ENCODE measurements at regions not wholly inside any gene's neighbourhood (a gene's known extent, or its start where the extent isn't known, plus 50 kb on each side); places are given as distances from the start of the nearest gene placed in this dataset.
"Not testable (repeated sequence)": the region's sequence is repeated elsewhere in the genome, so short reads cannot be mapped to it uniquely, and the experiment has no call there.

DNA sequence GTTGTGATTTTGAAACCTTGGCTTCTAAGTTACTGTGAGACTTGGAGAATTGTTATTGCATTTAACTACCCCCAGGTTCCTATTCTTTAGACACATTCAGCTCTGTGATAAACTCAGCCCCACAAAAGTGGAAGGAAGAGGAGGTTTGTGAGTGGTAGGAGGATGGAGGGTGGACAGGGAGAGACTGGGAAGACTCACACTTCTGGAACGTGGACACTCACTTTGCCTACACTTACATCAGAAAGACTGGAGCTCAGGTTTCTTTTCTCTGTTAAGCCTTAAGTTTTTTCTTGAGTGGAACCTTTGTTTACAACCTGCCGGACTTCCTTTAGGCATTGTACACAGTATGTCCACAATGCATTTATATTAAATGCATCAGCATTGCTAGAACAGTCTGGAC lies 99.0 kb downstream of the AREG start:
- in situ Hi-C loops (cut with HindIII; ENCODE audit: low sequenced_read_pairs): loop anchor here (5.0 to 10.0 kb wide), 2 partner anchors 78 to 169 kb away; no protein-coding TSS in a partner anchor

DNA sequence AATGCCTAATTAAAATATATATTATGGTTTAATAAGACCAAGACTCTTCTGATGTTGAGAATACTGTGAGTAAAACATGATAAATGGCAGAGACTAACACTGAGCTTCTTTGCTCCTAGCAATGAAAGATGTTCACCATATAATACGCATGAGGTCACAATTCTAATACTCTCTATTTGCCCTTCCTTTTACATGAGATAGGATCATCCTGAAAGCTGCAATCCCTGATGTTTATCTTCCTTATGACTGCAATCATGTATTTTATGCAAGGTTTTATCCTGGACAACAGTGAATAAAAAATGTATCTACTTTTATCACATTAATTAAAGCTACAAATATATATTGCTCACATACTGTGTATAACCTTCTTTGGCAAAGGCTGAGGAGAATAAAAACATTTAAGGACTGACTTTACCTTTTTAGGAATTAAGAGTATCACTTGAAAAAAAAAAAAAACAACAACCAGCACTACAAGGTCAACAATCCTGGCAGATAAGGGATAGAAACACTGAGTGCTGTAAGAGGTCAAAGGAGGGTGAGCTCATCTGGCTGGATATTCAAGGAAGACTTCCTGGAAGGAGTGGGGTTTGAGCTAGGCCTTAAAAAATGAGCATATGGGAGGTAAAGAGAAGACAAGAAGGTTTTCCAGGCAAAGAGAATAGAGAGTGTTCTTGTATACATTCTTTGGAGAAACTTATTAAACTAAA lies 99.9 kb downstream of the AREG start:
- in situ Hi-C loops (cut with HindIII; ENCODE audit: low sequenced_read_pairs): loop anchor here (5.0 to 10.0 kb wide), 2 partner anchors 77 to 170 kb away; no protein-coding TSS in a partner anchor

DNA sequence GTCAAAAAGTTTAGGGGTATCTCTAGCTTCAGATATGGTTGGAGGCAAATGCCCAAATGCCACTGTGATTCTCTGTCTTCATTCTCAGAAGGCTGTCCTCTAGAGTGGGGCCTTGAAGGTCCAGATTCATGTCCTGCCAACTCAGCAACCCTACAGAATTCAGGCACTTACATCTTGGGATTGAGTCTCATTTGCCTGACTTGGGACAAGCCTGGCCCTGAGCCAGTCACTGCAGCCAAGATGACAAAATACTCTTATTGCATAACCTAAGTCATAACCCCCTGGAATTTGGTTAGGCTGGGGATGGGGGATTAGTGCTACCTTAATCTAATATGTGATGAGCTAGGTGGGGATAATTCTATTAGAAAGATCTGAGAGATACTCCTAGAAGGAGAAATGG lies 100.5 kb downstream of the AREG start:
- in situ Hi-C loops (cut with HindIII; ENCODE audit: low sequenced_read_pairs): loop anchor here (10.0 kb wide), 1 partner anchor 171 kb away; no protein-coding TSS in a partner anchor

GRCh38 chr4:74546057-74546456 lies 101.1 kb downstream of the AREG start:
- in situ Hi-C loops (cut with HindIII; ENCODE audit: low sequenced_read_pairs): loop anchor here (10.0 kb wide), 1 partner anchor 171 kb away; no protein-coding TSS in a partner anchor

DNA sequence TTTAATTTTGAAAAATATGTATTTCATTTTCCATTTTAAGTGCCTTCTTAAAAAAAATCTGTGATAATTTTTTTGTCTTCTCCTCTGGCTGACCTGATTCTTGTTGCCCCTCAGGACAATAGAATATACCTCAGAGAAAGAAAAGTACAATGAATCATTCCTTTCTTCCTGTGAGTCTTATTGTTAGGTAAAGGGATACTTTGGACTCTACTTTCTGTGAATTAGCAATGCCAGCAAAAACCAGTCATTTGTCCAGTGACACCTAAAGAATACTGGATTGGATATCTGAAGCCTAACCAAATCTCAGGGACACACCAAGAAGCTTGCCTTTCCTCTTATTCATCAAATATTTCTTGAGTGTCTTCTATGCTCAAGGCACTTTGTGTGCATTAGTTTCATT lies 102.1 kb downstream of the AREG start:
- in situ Hi-C loops (cut with HindIII; ENCODE audit: low sequenced_read_pairs): loop anchor here (10.0 kb wide), 1 partner anchor 172 kb away; no protein-coding TSS in a partner anchor

DNA sequence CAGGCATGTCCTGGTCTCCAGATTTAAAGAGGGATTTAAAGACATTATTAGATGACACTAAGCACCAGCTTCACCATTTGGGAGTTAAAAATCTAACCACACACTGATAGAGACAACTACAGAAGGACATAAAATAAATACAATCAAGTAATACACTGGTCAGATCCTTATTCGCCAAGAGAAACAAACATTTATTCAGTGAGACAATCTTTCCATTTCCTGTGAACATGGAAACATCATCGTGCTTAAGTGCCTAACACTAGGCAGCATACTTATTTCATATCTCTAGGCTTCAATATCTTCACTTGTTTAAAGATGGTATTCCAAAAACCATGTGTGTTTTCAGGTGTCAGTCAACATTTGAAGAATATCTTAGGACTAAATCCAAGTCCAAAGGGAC lies 103.6 kb downstream of the AREG start:
- in situ Hi-C loops (cut with HindIII; ENCODE audit: low sequenced_read_pairs): loop anchor here (10.0 kb wide), 1 partner anchor 174 kb away; no protein-coding TSS in a partner anchor

DNA sequence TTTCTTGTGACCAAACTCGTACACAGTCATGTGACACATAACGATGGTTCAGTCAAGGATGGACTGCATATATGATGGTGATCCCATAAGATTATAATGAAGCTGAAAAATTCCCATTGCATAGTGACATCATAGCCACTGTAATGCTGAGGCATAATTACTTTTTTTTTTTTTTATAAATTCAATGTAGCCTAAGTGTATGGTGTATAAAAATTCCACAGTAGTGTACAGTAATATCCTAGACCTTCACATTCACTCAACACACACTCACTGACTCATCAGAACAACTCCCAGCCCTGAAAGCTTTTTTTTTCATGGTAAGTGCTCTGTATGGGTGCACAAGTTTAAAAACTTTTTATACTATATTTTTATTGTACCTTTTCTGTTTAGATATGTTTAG lies 105.0 kb downstream of the AREG start:
- in situ Hi-C loops (cut with HindIII; ENCODE audit: low sequenced_read_pairs): loop anchor here (10.0 kb wide), 1 partner anchor 175 kb away; no protein-coding TSS in a partner anchor

GRCh38 chr4:74555231-74555630 lies 110.3 kb downstream of the AREG start:
- in situ Hi-C loops (cut with HindIII; ENCODE audit: low sequenced_read_pairs): no loop called here

- in situ Hi-C loops (cut with HindIII; ENCODE audit: low sequenced_read_pairs): no loop called here
Measured at GRCh38 chr4:74555843-74556242, 110.9 kb downstream of the AREG start.

- in situ Hi-C loops (cut with HindIII; ENCODE audit: low sequenced_read_pairs): no loop called here
Measured at GRCh38 chr4:74559853-74560252, 114.9 kb downstream of the AREG start.

DNA sequence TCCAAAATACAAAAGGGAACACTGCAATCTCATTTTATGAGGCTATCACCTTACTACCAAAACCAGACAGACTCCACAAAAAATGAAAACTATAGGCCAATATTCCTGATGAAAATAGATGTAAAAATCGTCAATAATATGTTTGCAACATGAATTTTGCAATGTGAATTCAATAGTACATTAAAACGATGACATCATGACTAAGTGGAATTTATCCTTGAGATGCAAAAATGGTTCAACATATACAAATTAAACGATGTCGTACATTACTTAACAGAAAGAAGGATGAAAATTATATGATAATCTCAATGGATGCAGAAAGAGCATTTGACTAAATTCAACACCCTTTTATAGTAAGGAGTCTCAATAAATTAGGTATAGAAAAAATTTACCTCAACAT lies 123.0 kb downstream of the AREG start:
- in situ Hi-C loops (cut with HindIII; ENCODE audit: low sequenced_read_pairs): no loop called here

DNA sequence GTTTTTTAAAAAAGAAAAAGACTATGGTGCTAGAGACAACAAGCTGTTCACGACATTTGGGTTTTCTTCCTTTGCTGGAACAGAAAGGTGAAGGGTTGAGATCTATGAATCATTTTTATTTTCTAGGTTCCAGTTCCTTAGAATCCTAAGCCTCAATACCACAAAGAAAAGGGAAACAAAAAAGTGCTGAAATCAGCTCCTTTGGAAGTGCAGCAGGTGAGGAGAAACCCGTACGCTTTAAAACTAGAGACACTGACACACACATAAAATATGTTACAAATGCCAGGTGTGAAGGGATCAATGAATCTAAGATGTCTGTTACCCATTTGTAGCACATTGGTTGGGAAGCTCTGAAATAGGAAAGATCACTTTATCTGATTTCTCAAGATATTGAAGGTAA lies 125.2 kb downstream of the AREG start:
- in situ Hi-C loops (cut with HindIII; ENCODE audit: low sequenced_read_pairs): no loop called here

DNA sequence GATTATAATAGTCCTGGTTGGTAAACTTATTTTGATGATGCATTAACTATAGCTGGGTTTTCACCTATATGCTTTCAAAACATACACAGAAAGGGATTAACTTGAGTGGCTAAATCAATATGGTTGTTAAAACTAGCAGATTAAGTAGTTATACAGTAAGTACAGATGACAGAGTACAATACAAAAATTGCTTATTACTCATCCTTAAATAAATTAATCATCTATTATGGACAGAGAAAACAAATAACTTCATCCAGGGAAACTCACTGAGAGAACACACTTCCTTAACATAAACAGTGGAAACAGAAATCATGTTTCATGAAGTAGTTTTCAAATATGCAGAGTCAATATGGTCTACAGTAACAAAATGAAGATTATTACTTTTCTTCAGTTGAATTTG lies 133.4 kb downstream of the AREG start:
- in situ Hi-C loops (cut with HindIII; ENCODE audit: low sequenced_read_pairs): no loop called here

- in situ Hi-C loops (cut with HindIII; ENCODE audit: low sequenced_read_pairs): not testable (repeated sequence)
Measured at GRCh38 chr4:74578865-74579264, 133.9 kb downstream of the AREG start.

DNA sequence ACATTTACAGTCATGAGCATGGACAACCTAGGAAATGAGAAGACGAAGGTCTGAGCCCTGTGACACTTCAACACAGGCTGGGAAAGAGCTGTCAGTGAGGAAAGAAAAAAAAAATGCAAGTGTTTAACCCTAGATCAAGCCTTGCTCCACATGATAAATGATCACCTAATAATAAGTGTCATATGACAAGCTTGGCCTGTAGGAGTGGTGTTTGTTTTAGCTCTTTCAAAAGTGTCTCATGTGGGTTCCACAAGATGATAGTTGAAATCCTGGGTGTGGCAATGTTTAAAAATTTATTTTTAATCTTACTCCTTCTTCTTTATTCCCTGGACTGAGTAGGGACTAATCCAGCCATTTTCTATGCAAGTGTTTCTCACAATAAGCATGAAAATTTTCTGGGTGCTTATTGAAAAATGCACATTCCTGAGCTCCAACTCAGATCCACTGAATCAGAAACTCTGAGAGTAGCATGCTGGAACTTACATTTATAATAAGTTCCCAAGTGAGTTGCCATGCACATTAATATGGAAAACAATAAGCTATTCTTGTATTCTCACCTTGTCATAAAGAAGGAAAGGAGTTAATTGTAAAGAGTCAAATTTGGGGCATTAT lies 138.3 kb downstream of the AREG start:
- in situ Hi-C loops (cut with HindIII; ENCODE audit: low sequenced_read_pairs): no loop called here

- in situ Hi-C loops (cut with HindIII; ENCODE audit: low sequenced_read_pairs): no loop called here
Measured at GRCh38 chr4:74583757-74584156, 138.8 kb downstream of the AREG start.

- in situ Hi-C loops (cut with HindIII; ENCODE audit: low sequenced_read_pairs): no loop called here
Measured at GRCh38 chr4:74588350-74588749, 143.4 kb downstream of the AREG start.

DNA sequence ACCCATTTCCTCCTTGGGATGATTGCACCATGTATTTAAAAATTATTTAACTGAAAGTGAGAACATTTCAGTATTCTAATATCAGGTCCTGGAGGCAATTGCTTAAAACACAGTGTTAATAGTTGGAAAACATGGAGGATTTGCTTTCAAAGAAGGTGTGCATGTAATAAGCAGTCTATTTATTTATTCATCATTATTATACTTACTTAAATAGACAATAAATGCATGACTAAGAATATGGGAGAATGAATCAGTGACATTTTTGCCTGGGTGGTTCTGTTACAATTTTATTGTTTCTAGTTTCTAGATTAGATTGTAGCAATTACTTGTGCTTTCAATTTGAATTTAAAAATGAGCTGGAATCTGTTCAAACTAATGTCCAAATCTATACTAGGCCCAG lies 145.5 kb downstream of the AREG start:
- in situ Hi-C loops (cut with HindIII; ENCODE audit: low sequenced_read_pairs): no loop called here

DNA sequence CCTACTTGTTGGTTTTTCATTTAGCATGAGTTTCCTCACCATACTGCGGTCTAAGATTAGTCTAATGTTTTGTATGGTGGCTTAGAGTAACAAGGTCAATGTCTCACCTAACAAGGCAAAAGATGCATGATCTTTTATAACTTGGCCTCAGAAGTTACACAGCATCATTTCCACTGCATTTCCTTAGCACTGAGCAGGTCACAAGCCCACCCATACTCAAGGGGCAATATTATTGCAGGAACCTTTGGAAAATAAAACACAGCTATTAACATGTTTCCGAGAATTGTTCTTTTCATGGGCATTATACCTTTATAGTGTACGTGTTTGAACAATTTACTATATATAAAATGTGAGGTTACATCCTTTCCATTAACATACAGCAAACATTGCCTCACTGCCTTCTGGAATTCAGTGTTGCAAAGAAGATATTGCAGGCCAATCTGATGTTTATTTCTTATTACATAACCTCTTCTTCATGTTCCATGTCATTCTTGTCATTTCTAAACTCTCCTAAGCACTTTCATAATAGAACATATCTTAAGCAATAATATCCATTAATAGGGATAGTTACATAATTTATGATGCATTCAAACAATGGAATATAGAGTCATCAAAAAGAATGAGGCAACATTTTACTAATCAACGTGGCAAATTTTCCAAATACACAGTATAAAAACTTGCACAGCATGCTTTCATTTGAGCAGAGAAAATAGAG lies 153.8 kb downstream of the AREG start:
- in situ Hi-C loops (cut with HindIII; ENCODE audit: low sequenced_read_pairs): no loop called here

DNA sequence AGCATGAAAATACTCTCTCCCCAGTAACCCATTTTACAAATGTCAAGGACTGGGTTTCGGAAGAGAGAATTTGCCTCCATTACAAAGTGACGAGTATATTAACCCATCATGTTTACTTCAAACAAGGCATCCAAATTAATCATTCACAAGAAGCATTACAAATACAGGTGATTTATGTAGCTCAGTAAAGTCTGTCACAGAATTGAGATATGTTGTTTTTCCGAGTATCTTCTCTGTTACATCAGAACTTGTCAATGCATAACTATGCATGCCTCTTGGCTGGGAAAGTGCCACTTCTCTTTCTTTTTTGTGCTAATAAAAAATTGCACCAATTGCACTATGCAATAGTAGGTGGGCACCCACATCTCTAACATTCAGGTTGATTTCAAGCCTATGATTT lies 158.2 kb downstream of the AREG start:
- in situ Hi-C loops (cut with HindIII; ENCODE audit: low sequenced_read_pairs): no loop called here

DNA sequence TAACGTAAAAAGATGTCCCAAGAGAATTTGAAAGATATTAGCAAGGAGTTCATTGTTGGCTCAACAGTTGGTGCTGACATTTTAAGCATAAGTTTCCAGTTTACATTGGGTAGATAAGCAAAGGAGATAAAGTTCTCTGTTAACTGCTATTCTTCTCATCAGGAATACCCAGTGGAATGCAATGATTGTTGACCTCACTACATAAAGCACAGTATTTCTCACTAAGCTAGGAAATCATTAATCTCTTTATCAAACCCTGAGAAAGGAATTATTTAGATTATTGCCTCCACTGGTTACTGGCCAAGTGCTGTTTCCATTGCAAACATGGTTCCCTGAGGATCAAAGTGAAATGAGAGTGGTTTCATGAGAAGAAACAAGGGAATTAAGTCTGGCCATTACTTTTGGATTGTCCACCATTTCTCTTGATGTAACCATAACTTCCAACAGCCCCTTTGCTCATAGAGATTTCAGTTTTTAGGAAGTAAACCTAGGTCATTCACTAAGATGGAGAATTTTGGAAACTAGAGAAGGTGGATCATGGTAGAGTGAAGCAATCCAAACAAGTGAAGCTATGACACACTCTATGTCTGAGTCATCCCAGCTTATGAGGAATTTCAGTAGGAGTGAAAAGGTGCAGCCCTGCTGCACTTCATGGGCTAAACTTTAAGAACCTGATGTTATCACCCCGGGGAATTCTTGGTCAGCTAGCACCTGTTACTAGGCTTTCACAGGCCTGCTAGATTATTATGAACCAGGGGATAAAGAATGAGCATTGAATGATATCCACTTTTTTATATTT lies 163.4 kb downstream of the AREG start:
- in situ Hi-C loops (cut with HindIII; ENCODE audit: low sequenced_read_pairs): no loop called here

Data from DLD1 (cell line).